ENCODE measurements at regions not wholly inside any gene's neighbourhood (a gene's known extent, or its start where the extent isn't known, plus 50 kb on each side); places are given as distances from the start of the nearest gene placed in this dataset.

DNA sequence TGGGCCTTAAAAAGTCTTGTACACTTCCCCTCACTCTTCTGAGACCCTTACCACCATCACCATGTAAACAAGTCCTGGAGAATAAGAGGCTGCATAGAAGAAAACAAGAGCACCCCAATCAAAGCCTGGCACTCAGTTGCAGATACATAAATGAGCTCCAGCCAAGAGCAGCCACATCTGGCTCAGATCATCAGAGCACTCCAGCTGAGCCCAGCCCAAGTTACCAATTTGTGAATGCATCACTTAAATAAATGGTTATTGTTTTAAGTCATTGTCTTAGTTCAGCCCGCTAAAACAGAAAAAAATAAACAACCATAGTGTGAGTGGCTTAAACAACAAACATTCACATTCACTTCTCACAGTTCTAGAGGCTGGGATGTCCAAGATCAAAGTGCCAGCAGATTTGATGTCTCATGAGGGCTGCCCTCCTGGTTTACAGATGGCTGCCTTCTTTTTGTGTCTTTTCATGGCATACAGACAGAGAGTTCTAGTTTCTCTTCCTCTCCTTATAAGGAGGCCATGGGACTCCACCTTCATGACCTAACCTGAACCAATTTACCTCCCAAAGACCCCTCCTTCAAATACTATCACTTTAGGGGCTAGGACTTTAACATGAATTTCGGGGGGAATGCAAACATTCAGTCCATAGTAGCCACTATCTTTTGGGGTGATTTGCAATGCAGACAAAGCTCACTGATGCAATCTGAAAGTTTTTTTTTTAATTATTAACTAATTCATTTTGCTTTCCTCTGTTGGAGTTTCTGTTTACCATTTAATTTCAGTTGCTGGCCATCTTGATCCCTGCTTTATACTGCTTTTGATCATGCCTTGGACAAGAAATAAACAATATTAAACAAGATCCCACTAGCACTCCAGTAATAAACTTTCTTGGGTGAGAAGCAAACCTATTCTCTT is 187.5 kb upstream of the ACVR2A start:
- TF ChIP-seq, protein P1, sequence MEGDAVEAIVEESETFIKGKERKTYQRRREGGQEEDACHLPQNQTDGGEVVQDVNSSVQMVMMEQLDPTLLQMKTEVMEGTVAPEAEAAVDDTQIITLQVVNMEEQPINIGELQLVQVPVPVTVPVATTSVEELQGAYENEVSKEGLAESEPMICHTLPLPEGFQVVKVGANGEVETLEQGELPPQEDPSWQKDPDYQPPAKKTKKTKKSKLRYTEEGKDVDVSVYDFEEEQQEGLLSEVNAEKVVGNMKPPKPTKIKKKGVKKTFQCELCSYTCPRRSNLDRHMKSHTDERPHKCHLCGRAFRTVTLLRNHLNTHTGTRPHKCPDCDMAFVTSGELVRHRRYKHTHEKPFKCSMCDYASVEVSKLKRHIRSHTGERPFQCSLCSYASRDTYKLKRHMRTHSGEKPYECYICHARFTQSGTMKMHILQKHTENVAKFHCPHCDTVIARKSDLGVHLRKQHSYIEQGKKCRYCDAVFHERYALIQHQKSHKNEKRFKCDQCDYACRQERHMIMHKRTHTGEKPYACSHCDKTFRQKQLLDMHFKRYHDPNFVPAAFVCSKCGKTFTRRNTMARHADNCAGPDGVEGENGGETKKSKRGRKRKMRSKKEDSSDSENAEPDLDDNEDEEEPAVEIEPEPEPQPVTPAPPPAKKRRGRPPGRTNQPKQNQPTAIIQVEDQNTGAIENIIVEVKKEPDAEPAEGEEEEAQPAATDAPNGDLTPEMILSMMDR (IDR thresholded peaks at IDR 0.05), result no peak
- intact Hi-C loops (cut with DNase I), result no loop called here

DNA sequence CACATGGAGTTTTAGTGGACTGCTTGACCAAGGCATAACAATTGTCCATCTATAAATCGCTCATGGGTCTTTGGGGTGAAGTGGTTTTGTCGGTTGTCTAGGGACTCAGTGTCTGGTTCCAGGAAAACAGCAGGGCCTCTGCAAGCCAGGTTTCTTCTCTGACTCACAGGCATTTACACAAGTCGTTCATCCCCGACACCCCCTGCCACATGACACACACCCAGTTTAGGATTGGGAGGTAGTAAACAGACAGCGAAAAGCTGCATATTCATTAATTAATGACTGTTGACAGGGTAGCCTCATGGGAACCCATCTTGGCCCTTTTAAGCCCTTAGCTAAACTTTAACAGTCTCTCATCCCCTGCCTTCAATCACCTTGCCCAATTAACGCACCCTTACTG is 194.8 kb upstream of the ACVR2A start:
- DNase-seq (no peak), ATAC-seq (no peak)
- WGBS, 3 donors, result 86 to 90% (median 90%) methylated on average over 6 of the region's 6 CpGs
- TF ChIP-seq, protein P1 (IDR thresholded peaks at IDR 0.05), result no peak
- no peak overlapping the region for H3K27ac ChIP-seq
- no peak overlapping the region for H3K4me3 ChIP-seq
- H3K9me3 ChIP-seq, result no peaks in the 10 kb centered on the region
- H3K4me1 ChIP-seq, result no peaks in the 10 kb centered on the region
- intact Hi-C loops (cut with DNase I), result no loop called here
- H3K36me3 ChIP-seq (ENCODE audit: insufficient read depth in 1 of 2, low read depth in 1 of 2), result no peaks in the 10 kb centered on the region
- H3K27me3 ChIP-seq (ENCODE audit: insufficient read depth in 3 of 3, low read length in 2 of 3), result no peaks in the 10 kb centered on the region

More for the DNA sequence above, 187.5 kb upstream of the ACVR2A start:
- WGBS, 3 donors, result 69 to 74% (median 71%) methylated on average over 2 of the region's 2 CpGs
- no peaks in the 10 kb centered on the region for H3K4me1 ChIP-seq
- no peaks in the 10 kb centered on the region for H3K9me3 ChIP-seq
- no peak overlapping the region for H3K4me3 ChIP-seq
- no peaks in the 10 kb centered on the region for H3K36me3 ChIP-seq (ENCODE audit: insufficient read depth in 1 of 2, low read depth in 1 of 2)
- H3K27ac ChIP-seq, result no peak overlapping the region
- ATAC-seq (no peak), DNase-seq (no peak)
- H3K27me3 ChIP-seq (ENCODE audit: insufficient read depth in 3 of 3, low read length in 2 of 3), result no peaks in the 10 kb centered on the region

DNA sequence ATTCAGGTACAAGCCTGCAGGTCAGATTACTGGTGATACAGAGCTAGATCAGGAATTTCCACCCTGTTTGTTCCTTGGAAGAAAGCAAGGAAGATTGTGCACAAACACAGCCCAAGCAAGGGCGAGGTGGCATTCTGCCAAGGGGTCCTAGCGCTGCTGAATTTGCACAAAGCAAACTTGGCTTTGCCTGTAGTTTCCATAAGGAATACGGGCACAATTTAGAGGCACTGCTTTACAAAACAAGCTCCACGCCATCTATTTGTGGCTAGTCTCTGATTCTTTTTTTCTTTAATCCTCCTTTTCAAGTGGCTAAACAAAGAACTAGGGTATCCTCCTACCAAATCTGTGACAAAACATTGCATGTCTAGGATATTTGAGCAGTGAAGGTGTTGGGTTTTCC is 195.5 kb upstream of the ACVR2A start:
- H3K27me3 ChIP-seq (ENCODE audit: insufficient read depth in 3 of 3, low read length in 2 of 3), result no peaks in the 10 kb centered on the region
- intact Hi-C loops (cut with DNase I), result no loop called here
- WGBS, 3 donors, result 63 to 75% (median 71%) methylated on average over 4 of the region's 4 CpGs
- H3K4me3 ChIP-seq, result no peak overlapping the region
- H3K36me3 ChIP-seq (ENCODE audit: insufficient read depth in 1 of 2, low read depth in 1 of 2), result no peaks in the 10 kb centered on the region
- no peaks in the 10 kb centered on the region for H3K9me3 ChIP-seq
- DNase-seq (no peak), ATAC-seq (no peak)
- TF ChIP-seq, protein P1 (IDR thresholded peaks at IDR 0.05), result no peak
- no peak overlapping the region for H3K27ac ChIP-seq
- no peaks in the 10 kb centered on the region for H3K4me1 ChIP-seq

DNA sequence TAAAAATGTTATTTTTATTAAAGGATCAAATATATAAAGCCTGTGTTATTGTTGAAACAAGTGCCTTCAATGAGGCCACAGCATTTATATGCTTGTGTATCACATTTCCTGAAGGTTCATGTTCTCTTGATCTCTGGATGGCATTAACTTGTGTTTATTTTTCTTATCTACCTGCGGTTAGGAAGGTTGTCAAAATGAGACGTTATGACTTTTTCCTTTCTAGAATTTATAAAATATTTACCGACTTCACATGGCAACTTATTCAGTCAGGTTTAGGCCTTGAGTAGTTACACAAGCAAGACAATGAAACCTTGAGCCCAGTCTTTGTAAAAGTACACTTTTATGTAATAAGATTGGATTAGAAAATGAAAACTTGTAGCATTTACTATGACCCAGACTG is 196.4 kb upstream of the ACVR2A start:
- Histone ChIP-seq H3K4me1 (no peaks in the 10 kb centered on the region), H3K27me3 (ENCODE audit: insufficient read depth in 3 of 3, low read length in 2 of 3) (no peaks in the 10 kb centered on the region), H3K27ac (no peak overlapping the region), H3K36me3 (ENCODE audit: insufficient read depth in 1 of 2, low read depth in 1 of 2) (no peaks in the 10 kb centered on the region), H3K4me3 (no peak overlapping the region), H3K9me3 (no peaks in the 10 kb centered on the region)
- TF ChIP-seq, protein P1 (IDR thresholded peaks at IDR 0.05), result no peak
- ATAC-seq (no peak), DNase-seq (no peak)
- 84 to 87% (median 85%) methylated on average over 3 of the region's 3 CpGs for WGBS, 3 donors
- intact Hi-C loops (cut with DNase I), result no loop called here

Data from psoas muscle (tissue), 7 donors.